ENCODE measurements at regions not wholly inside any gene's neighbourhood (a gene's known extent, or its start where the extent isn't known, plus 50 kb on each side); places are given as distances from the start of the nearest gene placed in this dataset.
A peak's percentile ranks its signal among the peaks of the same experiment; 100 is the strongest.

DNA sequence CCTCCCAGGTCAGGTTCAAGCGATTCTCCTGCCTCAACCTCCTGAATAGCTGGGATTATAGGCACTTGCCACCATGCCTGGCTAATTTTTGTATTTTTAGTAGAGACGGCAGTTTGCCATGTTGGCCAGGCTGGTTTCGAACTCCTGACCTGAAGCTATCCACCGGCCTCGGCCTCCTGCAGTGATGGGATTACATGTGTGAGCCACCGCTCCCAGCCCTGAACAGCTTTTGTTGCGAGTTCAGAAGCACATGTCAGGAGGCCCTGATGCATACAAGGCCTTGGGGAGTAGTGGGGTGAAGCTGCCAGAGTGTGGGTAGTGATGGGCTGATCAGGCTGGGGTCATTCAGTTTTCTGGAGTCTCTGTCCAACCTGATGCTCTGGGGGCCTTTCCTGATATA, 117.0 kb upstream of the C11orf87 start:
- DNase-seq (ENCODE audit: low read depth, low spot score) = no peak
- H3K4me3 ChIP-seq (ENCODE audit: low read depth, low read length) = no peak overlapping the region
- ChIA-PET POLR2A (no interaction called here), CTCF (no interaction called here)
- TF ChIP-seq, protein P1, sequence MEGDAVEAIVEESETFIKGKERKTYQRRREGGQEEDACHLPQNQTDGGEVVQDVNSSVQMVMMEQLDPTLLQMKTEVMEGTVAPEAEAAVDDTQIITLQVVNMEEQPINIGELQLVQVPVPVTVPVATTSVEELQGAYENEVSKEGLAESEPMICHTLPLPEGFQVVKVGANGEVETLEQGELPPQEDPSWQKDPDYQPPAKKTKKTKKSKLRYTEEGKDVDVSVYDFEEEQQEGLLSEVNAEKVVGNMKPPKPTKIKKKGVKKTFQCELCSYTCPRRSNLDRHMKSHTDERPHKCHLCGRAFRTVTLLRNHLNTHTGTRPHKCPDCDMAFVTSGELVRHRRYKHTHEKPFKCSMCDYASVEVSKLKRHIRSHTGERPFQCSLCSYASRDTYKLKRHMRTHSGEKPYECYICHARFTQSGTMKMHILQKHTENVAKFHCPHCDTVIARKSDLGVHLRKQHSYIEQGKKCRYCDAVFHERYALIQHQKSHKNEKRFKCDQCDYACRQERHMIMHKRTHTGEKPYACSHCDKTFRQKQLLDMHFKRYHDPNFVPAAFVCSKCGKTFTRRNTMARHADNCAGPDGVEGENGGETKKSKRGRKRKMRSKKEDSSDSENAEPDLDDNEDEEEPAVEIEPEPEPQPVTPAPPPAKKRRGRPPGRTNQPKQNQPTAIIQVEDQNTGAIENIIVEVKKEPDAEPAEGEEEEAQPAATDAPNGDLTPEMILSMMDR (IDR thresholded peaks at IDR 0.05; ENCODE audit: insufficient read depth, low read length, missing control alignments) = no peak

DNA sequence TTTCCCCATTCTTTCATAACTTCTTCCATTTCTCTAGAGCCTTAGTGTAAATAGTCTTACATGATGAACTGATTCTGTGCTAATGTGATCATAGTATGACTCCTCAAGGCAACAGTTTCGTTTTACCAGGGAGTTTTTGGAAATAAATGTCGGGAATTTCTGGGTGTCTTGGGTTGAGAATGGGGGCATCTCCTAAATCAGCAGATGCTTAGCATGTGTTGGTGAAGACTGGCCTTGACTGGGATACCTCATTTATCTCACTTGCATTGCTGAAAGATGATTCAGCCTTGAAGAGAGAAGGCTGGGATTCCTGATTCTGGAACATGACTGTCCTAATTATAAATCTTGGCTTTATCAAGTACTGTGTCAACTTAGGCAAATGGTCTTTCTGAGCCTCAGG, 115.7 kb upstream of the C11orf87 start:
- peak; percentile 9 for DNase-seq (ENCODE audit: low read depth, low spot score)
- H3K4me3 ChIP-seq (ENCODE audit: low read depth, low read length) = no peak overlapping the region
- POLR2A ChIA-PET = no interaction called here
- TF ChIP-seq, protein P1 (IDR thresholded peaks at IDR 0.05; ENCODE audit: insufficient read depth, low read length, missing control alignments) = no peak
- CTCF ChIA-PET = no interaction called here

DNA sequence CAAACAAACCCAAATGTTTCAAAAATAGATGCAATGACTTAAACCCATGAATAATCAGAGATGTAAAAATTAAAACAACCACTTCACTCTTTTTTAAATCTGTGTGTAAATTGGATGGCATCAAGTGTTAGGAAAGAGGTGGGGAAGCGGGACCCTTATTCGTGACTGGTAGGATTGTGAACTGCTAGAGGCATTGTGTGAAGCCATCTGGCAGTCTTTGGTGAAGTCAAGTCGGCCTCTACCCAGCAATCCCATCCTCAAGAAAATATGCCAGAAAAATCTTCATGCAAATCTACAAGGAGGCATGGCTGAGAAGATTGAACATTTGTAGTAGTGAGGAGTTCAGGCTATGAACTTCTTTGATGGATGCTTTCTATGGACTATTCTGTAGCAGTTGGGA, 114.6 kb upstream of the C11orf87 start:
- ChIA-PET POLR2A (no interaction called here), CTCF (no interaction called here)
- TF ChIP-seq, protein P1 (IDR thresholded peaks at IDR 0.05; ENCODE audit: insufficient read depth, low read length, missing control alignments) = no peak
- DNase-seq (ENCODE audit: low read depth, low spot score) = no peak
- H3K4me3 ChIP-seq (ENCODE audit: low read depth, low read length) = no peak overlapping the region

- POLR2A ChIA-PET = no interaction called here
- no peak overlapping the region for H3K4me3 ChIP-seq (ENCODE audit: low read depth, low read length)
- TF ChIP-seq, protein P1 (IDR thresholded peaks at IDR 0.05; ENCODE audit: insufficient read depth, low read length, missing control alignments) = no peak
- no peak for DNase-seq (ENCODE audit: low read depth, low spot score)
- CTCF ChIA-PET = no interaction called here
Observed at GRCh38 chr11:109308551-109308950, 113.4 kb upstream of the C11orf87 start.

GRCh38 chr11:109309153-109309552, 112.8 kb upstream of the C11orf87 start:
- CTCF ChIA-PET = no interaction called here
- TF ChIP-seq, protein P1 (IDR thresholded peaks at IDR 0.05; ENCODE audit: insufficient read depth, low read length, missing control alignments) = no peak
- POLR2A ChIA-PET = no interaction called here
- H3K4me3 ChIP-seq (ENCODE audit: low read depth, low read length) = no peak overlapping the region
- DNase-seq (ENCODE audit: low read depth, low spot score) = no peak

GRCh38 chr11:109317726-109318125, 104.3 kb upstream of the C11orf87 start:
- no peak overlapping the region for H3K4me3 ChIP-seq (ENCODE audit: low read depth, low read length)
- DNase-seq (ENCODE audit: low read depth, low spot score) = no peak
- CTCF ChIA-PET = no interaction called here
- TF ChIP-seq, protein P1 (IDR thresholded peaks at IDR 0.05; ENCODE audit: insufficient read depth, low read length, missing control alignments) = no peak
- POLR2A ChIA-PET = no interaction called here
